PC-3 (cell line): ENCODE measurements at regions not wholly inside any gene's neighbourhood (a gene's known extent, or its start where the extent isn't known, plus 50 kb on each side); places are given as distances from the start of the nearest gene placed in this dataset.
A peak's percentile ranks its signal among the peaks of the same experiment; 100 is the strongest.

Source experiments
- ATAC-seq: fragments of 200-7000 bp; cut with Tn5 transposase; 2 replicates; pipeline ENCODE4 v1.9.1; 2020; ENCODE audit warnings: mild to moderate bottlenecking, moderate library complexity
- BruUV-seq: library from RNA; stranded (reverse); fragments of 400-500 nt; replicated peaks from 2 replicates; lab custom pipeline; 2021; lab: Mats Ljungman, UMichigan
- CTCF ChIA-PET: fragments of 300-600 bp; sonication (Branson Sonifier 250); formaldehyde crosslinking; loops from one replicate; lab custom pipeline; 2022; ENCODE audit warnings: antibody characterized with exemption; lab: Charles Lee
- POLR2A ChIA-PET: fragments of 300-600 bp; sonication (Branson Sonifier 250); formaldehyde crosslinking; loops from one replicate; lab custom pipeline; 2022; ENCODE audit warnings: antibody characterized with exemption; ENCODE audit not compliant: unreplicated experiment; lab: Charles Lee
- DNase-seq: peaks from one replicate; pipeline ENCODE4 v3.0.0-alpha.2; 2015
- H2AFZ ChIP-seq: fragments of 300-600 bp; sonication (generic); 2 replicates; pipeline ENCODE4 v1.6.0; 2016; ENCODE audit warnings: antibody characterized with exemption, low read length
- H3F3A ChIP-seq: fragments of 300-600 bp; sonication (generic); one replicate; pipeline ENCODE4 v1.6.0; 2017; ENCODE audit warnings: antibody characterized with exemption, low read length, control low read depth, mild to moderate bottlenecking; ENCODE audit not compliant: unreplicated experiment
- H3K27ac ChIP-seq: fragments of 300-600 bp; sonication (generic); 2 replicates; pipeline ENCODE4 v1.5.1; 2016; ENCODE audit warnings: mild to moderate bottlenecking, low read length
- H3K27me3 ChIP-seq: fragments of 300-600 bp; sonication (generic); 2 replicates; pipeline ENCODE4 v1.6.1; 2016; ENCODE audit warnings: low read length, mixed read lengths
- H3K36me3 ChIP-seq: fragments of 300-600 bp; sonication (generic); 2 replicates; pipeline ENCODE4 v1.6.1; 2016; ENCODE audit warnings: low read depth, mixed run types, low read length, mixed read lengths
- H3K4me1 ChIP-seq: fragments of 300-600 bp; sonication (generic); 2 replicates; pipeline ENCODE4 v1.5.1; 2016; ENCODE audit warnings: low read length; ENCODE audit not compliant: insufficient read depth
- H3K4me2 ChIP-seq: fragments of 300-600 bp; sonication (generic); 2 replicates; pipeline ENCODE4 v1.6.0; 2016; ENCODE audit warnings: low read length
- H3K4me3 ChIP-seq: fragments of 300-600 bp; sonication (generic); 2 replicates; pipeline ENCODE4 v1.5.1; 2016; ENCODE audit warnings: mild to moderate bottlenecking, low read length, mixed read lengths
- H3K79me2 ChIP-seq: fragments of 300-600 bp; sonication (generic); 2 replicates; pipeline ENCODE4 v1.6.1; 2017; ENCODE audit warnings: low read length, mixed read lengths
- H3K9ac ChIP-seq: fragments of 300-600 bp; sonication (generic); 2 replicates; pipeline ENCODE4 v1.6.0; 2016; ENCODE audit warnings: mild to moderate bottlenecking, low read length
- H3K9me2 ChIP-seq: fragments of 300-600 bp; sonication (generic); replicated peaks from 2 replicates; pipeline ENCODE4 v1.6.1; 2016; ENCODE audit warnings: mixed run types, low read length, mixed read lengths
- H3K9me3 ChIP-seq: fragments of 300-600 bp; sonication (generic); 2 replicates; pipeline ENCODE4 v1.6.1; 2016; ENCODE audit warnings: low read length, mixed read lengths
- H4K20me1 ChIP-seq: fragments of 300-600 bp; sonication (generic); 2 replicates; pipeline ENCODE4 v1.6.1; 2016; ENCODE audit warnings: low read length, mixed read lengths
- EZH2 ChIP-seq: fragments of 300-600 bp; sonication (generic); IDR thresholded peaks from one replicate; pipeline ENCODE4 v1.6.1; 2017; ENCODE audit warnings: antibody characterized with exemption, mild to moderate bottlenecking, low read length; ENCODE audit not compliant: unreplicated experiment
- EZH2phosphoT487 ChIP-seq: fragments of 300-600 bp; sonication (generic); IDR thresholded peaks from 2 replicates; pipeline ENCODE4 v1.6.1; 2018; ENCODE audit warnings: mild to moderate bottlenecking, antibody characterized with exemption, low read length, borderline replicate concordance
- intact Hi-C: fragments of 100-400 bp; cut with micrococcal nuclease; formaldehyde crosslinking; loops from 2 replicates; pipeline ENCODE4 v1.9.0; 2023
- TF ChIP-seq, protein P1 (sequence below): fragments of 300-600 bp; sonication (generic); conservative IDR thresholded peaks from 2 replicates; pipeline ENCODE4 v1.5.1; 2017; ENCODE audit warnings: antibody characterized with exemption, low read depth, mild to moderate bottlenecking, low read length

DNA sequence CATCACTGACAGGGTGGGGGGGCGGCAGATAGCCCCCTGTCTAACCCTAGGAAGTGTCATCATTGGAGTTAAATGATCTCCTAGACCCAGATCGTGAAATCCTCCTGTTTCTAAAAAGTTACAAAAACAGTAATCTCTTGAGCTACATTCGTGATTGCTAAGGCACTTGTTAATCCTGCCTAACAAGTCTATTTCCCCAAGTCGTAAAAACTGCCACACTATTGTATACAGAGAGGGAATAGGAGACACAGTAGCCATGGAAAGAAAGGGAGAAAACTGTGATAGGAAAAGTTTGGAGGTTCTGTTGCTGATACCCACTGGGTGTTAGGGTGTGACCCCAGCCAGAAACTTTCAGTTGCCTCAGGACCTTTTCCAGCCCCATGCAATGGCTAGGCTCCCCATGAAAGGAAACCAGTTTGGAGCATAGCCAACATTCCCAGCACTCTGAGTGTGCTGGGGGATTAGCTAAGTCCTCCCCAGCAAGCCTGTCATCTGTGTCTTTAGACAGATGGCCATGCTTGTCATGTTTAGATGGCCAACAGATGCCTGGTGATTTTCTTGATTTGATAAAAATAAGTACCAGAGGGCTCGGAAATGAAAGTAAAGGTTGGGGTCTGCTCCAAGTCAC, 63.3 kb upstream of the ANXA10 start:
- Histone ChIP-seq H3K9me2 (no peaks in the 10 kb centered on the region), H3K9me3 (no peaks in the 10 kb centered on the region), H3F3A (no peaks in the 10 kb centered on the region), H3K27ac (peak overlapping the region; percentile 45), H3K79me2 (no peaks in the 10 kb centered on the region), H3K36me3 (no peaks in the 10 kb centered on the region), H3K4me1 (peaks cover 9% of the 10 kb centered on the region), H2AFZ (peak overlapping the region; percentile 44; the same call in 1 of the 2 replicates), H3K9ac (no peak overlapping the region), H3K4me2 (peak overlapping the region; percentile 45), H3K4me3 (peak overlapping the region; percentile 11; the same call in 1 of the 2 replicates), H4K20me1 (no peaks in the 10 kb centered on the region), H3K27me3 (no peaks in the 10 kb centered on the region)
- ATAC-seq (peak; percentile 59; the same call in 1 of the 2 replicates), DNase-seq (peak; percentile 60)
- CTCF ChIA-PET, result no interaction called here
- TF ChIP-seq EZH2 (no peak), EZH2phosphoT487 (no peak)
- TF ChIP-seq, protein P1, sequence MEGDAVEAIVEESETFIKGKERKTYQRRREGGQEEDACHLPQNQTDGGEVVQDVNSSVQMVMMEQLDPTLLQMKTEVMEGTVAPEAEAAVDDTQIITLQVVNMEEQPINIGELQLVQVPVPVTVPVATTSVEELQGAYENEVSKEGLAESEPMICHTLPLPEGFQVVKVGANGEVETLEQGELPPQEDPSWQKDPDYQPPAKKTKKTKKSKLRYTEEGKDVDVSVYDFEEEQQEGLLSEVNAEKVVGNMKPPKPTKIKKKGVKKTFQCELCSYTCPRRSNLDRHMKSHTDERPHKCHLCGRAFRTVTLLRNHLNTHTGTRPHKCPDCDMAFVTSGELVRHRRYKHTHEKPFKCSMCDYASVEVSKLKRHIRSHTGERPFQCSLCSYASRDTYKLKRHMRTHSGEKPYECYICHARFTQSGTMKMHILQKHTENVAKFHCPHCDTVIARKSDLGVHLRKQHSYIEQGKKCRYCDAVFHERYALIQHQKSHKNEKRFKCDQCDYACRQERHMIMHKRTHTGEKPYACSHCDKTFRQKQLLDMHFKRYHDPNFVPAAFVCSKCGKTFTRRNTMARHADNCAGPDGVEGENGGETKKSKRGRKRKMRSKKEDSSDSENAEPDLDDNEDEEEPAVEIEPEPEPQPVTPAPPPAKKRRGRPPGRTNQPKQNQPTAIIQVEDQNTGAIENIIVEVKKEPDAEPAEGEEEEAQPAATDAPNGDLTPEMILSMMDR, result no peak
- intact Hi-C loops, result loop anchor here (1.0 kb wide), 3 partner anchors 40 to 125 kb away; no protein-coding TSS in a partner anchor
- no TSS peak for BruUV-seq
- POLR2A ChIA-PET, result no interaction called here

DNA sequence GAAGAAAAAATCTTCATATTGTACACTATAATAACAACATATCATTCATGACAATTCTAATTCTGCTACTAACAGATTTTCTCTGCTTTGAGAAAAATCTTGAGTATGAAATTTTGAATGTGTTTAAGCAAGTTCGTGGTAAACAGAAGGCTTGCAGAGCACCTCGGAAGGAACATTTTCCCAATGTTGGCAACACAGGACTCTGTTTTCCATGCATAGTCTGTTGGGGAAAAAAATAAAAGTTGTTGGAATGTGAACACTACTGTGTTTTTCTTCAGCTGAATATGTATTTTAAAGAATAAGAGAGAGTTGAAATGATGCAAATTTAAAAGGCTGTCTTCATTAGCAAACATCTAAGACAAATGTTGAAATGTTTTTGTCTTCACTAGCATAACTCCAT, 54.7 kb upstream of the ANXA10 start:
- no peaks in the 10 kb centered on the region for H3K9me2 ChIP-seq
- no peak overlapping the region for H3K27ac ChIP-seq
- TF ChIP-seq, protein P1, result no peak
- TF ChIP-seq EZH2phosphoT487 (no peak), EZH2 (no peak)
- H3K79me2 ChIP-seq, result no peaks in the 10 kb centered on the region
- no peaks in the 10 kb centered on the region for H4K20me1 ChIP-seq
- H3K9me3 ChIP-seq, result no peaks in the 10 kb centered on the region
- ATAC-seq (no peak), DNase-seq (no peak)
- H3K4me2 ChIP-seq, result no peak overlapping the region
- no peaks in the 10 kb centered on the region for H3K36me3 ChIP-seq
- H3F3A ChIP-seq, result no peaks in the 10 kb centered on the region
- H3K27me3 ChIP-seq, result no peaks in the 10 kb centered on the region
- CTCF ChIA-PET, result no interaction called here
- no peak overlapping the region for H3K4me3 ChIP-seq
- H2AFZ ChIP-seq, result no peak overlapping the region
- no TSS peak for BruUV-seq
- intact Hi-C loops, result no loop called here
- no peaks in the 10 kb centered on the region for H3K4me1 ChIP-seq
- no peak overlapping the region for H3K9ac ChIP-seq
- POLR2A ChIA-PET, result no interaction called here

DNA sequence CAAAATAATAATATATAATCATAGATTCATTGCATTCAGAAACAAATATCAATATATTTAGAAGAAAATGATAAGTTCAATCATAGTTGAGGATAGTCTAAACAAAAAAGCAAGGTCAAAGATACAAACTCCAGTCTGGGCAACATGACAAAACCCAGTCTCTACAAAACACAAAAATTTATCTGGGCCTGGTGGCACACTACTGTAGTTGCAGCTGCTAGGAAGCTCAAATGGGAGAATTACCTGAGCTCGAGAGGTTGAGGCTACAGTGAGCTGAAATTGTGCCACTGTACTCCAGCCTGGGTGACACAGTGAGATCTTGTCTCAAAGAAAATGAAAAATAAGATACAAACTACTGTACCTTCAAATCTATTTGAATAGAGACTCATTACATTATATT, 52.7 kb upstream of the ANXA10 start:
- TF ChIP-seq, protein P1, result no peak
- TF ChIP-seq EZH2phosphoT487, result no peak
- no peaks in the 10 kb centered on the region for H3K9me2 ChIP-seq
- no peaks in the 10 kb centered on the region for H4K20me1 ChIP-seq
- H3K27me3 ChIP-seq, result no peaks in the 10 kb centered on the region
- ATAC-seq (no peak), DNase-seq (no peak)
- no peaks in the 10 kb centered on the region for H3K9me3 ChIP-seq
- intact Hi-C loops, result no loop called here
- no peaks in the 10 kb centered on the region for H3F3A ChIP-seq
- H3K4me1 ChIP-seq, result no peaks in the 10 kb centered on the region
- CTCF ChIA-PET, result no interaction called here
- no peaks in the 10 kb centered on the region for H3K79me2 ChIP-seq
- no peak overlapping the region for H3K27ac ChIP-seq
- H3K4me2 ChIP-seq, result no peak overlapping the region
- BruUV-seq, result no TSS peak
- POLR2A ChIA-PET, result no interaction called here
- no peaks in the 10 kb centered on the region for H3K36me3 ChIP-seq
- no peak overlapping the region for H3K4me3 ChIP-seq
- H3K9ac ChIP-seq, result no peak overlapping the region
- H2AFZ ChIP-seq, result no peak overlapping the region
